Activated CD4-positive, alpha-beta T cell treated with anti-CD3 and anti-CD28 coated beads, Interleukin-10, Interleukin-2, amounts not matched to agents 100 ng/mL and 50 ng/mL, durations not matched to agents 16 hours and 8 hours (primary cell): ENCODE measurements at regions not wholly inside any gene's neighbourhood (a gene's known extent, or its start where the extent isn't known, plus 50 kb on each side); places are given as distances from the start of the nearest gene placed in this dataset.

Source experiments
- DNase-seq: peaks from one replicate; pipeline ENCODE4 v3.0.0-alpha.2; 2020

GRCh38 chr6:106918115-106918514, 56.4 kb downstream of the CD24 start:
- DNase-seq, result no peak

- DNase-seq, result no peak
Observed at GRCh38 chr6:106916891-106917290, 57.6 kb downstream of the CD24 start.

GRCh38 chr6:106913676-106914280, 60.8 kb downstream of the CD24 start:
- peak; percentile 15 for DNase-seq

DNA sequence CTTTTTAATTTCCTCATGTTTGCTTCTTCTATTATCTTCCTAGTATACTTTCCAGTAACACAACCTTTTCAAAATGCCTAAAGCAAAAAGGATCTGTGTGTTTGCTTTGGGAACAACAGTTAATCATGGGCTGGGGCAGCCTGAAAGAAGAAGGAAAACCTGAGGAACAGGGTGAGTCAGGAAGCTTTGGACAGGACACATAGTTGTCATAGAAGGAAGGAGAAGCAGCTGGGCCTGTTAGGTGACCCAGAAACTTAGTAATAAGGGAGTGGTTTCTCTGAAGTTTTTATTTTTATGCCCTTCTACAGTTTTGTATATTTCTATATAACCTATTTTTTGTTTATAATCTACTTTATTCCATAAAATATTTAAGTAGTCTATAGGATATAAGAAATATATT, 61.4 kb downstream of the CD24 start:
- no peak for DNase-seq

- DNase-seq, result no peak
Observed at GRCh38 chr6:106912091-106912490, 62.4 kb downstream of the CD24 start.

GRCh38 chr6:106910999-106911949, 63.3 kb downstream of the CD24 start:
- DNase-seq, result no peak

- DNase-seq, result no peak
Observed at GRCh38 chr6:106908386-106908840, 66.1 kb downstream of the CD24 start.

GRCh38 chr6:106907754-106908153, 66.8 kb downstream of the CD24 start:
- no peak for DNase-seq

DNA sequence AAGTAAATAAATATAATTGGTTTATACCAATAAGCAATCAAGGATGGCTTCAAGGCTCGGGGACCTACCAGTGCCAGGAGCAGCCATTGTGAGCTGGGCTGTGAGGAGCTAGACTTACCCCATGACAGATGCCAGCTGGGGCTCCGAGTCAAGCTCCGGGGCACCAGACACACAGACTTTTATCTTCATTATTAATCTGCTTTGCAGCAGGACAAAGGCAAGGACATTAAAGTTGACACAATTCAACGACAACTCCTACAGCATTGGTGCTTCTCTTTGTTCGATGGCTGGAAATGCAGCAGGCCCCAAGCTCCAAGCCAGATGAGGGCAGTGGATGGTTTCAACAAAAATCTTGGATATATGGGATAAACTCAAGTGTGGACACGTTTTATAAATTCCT, 68.3 kb downstream of the CD24 start:
- DNase-seq, result no peak

DNA sequence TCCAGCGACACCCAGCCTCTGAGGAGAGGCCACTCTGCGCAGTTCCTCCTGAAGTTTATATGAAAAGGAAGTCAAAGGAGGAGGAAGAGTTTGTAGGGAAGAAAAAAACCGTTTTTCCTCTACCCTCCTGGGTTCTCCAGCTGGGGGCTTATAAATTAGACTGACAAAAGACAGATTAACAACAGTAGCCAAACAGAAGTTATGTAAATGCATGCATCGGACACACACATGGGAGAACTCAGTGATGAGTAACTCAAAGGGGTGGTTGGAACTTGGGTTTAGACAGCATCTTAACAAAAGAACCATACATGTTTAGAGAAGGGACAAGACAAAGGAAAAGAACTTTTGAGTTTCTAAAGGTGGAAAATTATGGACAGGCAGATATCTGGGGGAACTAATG, 71.2 kb downstream of the CD24 start:
- no peak for DNase-seq

DNA sequence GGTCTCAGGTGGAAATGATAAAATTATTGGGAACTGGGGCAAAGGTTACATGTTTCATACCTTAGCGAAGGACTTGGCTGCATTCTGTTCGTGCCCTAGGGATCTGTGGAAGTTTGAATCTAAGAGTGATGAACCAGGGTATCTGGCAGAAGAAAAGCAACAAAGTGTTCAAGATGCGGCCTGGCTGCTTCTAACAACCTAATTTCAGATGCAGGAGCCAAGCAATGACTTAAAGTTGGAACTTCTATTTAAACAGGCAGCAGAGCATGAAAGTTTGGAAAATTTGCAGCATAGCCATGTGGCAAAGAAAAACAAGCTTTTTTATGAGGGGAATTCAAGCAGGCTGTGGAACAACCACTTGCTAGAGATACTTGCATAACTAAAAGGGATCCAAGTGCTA, 73.5 kb downstream of the CD24 start:
- no peak for DNase-seq

GRCh38 chr6:106899697-106900096, 74.8 kb downstream of the CD24 start:
- no peak for DNase-seq

DNA sequence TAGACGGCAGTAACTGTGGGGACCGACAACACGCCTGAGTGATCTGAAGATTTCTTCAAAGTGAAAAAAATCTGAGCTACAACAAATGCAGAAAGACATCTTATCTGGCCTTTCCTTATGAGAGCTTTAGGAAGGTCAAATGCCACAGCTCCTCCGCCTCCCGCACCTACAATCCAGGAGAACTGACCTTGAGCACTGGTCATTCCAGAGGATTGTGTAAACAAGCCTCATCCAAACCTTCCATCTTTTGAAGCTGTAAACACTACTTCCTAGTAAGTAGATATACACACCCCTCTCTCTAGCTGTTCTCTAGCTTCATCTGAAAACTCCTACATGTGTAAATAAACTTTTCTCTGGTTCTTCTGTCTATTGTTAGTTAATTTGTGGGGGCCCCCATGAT, 76.9 kb downstream of the CD24 start:
- DNase-seq, result no peak

- DNase-seq, result no peak
Observed at GRCh38 chr6:106895703-106896040, 78.9 kb downstream of the CD24 start.

DNA sequence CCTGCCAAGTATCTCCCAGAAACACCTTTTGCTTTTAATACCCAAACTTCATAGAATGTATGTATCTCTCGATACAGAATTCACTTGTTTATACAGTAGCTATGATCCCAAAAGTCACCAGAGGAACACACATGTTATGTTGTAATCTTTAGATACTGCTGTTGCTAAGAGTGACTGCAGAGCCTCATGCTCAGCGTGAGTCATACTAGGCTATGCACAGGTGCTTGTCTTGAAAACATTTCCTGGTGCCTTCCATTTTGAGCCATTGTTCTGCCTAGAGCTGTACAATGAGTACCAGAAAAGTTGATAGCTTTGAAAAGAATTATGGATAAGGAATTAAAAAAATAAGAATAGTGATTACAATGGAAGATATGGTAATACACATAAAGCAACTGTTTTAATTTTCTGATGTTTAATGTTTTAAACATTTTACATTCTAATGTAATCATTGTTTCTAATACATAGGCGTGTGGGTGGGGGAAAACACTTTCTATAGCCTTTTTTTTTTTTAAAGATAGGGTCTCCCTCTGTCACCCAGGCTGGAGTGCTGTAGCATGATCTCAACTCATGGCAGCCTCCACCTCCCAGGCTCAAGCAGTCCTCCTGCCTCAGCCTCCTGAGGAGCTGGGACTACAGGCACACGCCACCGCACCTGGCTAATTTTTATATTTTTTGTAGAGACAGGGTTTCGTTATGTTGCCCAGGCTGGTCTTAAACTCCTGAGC, 79.4 kb downstream of the CD24 start:
- peak; percentile 2 for DNase-seq

DNA sequence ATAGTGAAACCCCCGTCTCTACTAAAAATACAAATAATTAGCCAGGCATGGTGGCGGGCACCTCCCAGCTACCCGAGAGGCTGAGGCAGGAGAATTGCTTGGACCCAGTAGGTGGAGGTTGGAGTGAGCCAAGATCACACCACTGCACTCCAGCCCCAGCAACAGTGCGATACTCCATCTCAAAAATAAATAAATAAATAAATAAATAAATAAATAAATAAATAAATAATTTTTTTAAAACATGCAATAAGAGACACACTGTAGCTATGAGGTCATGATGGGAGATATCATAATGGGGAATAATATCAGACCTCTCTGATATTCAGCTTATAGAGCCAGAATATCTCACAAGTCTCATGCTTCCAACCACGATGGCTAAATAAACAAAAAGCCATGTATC, 82.3 kb downstream of the CD24 start:
- no peak for DNase-seq

GRCh38 chr6:106890447-106890846, 84.1 kb downstream of the CD24 start:
- DNase-seq, result no peak

DNA sequence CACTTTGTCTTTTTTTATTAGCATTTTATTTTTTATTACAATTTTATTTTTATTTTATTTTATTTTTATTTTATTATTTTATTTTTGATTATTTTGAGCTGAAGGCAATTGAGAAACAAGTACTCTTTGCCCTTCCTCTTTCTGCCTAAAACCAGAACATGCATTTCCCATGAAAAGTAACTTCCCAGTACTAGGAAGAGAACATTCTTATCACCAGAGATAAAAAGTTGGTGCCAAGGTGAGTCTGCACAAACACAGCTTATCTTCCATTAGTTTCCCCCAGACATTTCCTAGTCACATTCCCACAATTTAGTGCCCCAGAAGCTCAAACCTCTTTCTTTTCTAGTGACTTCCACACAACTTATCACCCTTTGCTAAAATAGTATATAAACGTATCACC, 84.8 kb downstream of the CD24 start:
- no peak for DNase-seq

- DNase-seq, result no peak
Observed at GRCh38 chr6:106886922-106887797, 87.4 kb downstream of the CD24 start.

GRCh38 chr6:106886081-106886843, 88.3 kb downstream of the CD24 start:
- DNase-seq, result no peak

- DNase-seq, result no peak
Observed at GRCh38 chr6:106885679-106886078, 88.8 kb downstream of the CD24 start.

GRCh38 chr6:106884576-106884975, 90.0 kb downstream of the CD24 start:
- no peak for DNase-seq
